ENCODE measurements at regions not wholly inside any gene's neighbourhood (a gene's known extent, or its start where the extent isn't known, plus 50 kb on each side); places are given as distances from the start of the nearest gene placed in this dataset.
"Not testable (repeated sequence)": the region's sequence is repeated elsewhere in the genome, so short reads cannot be mapped to it uniquely, and the experiment has no call there.

- H3K9me3 ChIP-seq (ENCODE audit: control extremely low read depth in 1 of 5, control insufficient read depth in 4 of 5, insufficient read depth in 2 of 5, low read depth in 1 of 5, low read length in 4 of 5); H3K27me3 ChIP-seq (replicated peaks in 2 of 5; ENCODE audit: control insufficient read depth in 4 of 5, insufficient read depth in 5 of 5, low read length in 4 of 5); H3K27ac ChIP-seq (ENCODE audit: insufficient read depth in 1 of 2, low read depth in 1 of 2, low read length in 2 of 2, poor library complexity in 1 of 2, severe bottlenecking in 2 of 2); H3K36me3 ChIP-seq (ENCODE audit: control insufficient read depth in 4 of 4, insufficient read depth in 4 of 4, low read length in 3 of 4); POLR2A ChIA-PET; H3K4me3 ChIP-seq (ENCODE audit: control insufficient read depth in 1 of 7, extremely low read depth in 1 of 7, insufficient read depth in 4 of 7, low read depth in 2 of 7, low read length in 6 of 7); DNase-seq; CTCF ChIA-PET; H3K4me1 ChIP-seq (ENCODE audit: control extremely low read depth in 1 of 4, control insufficient read depth in 4 of 4, insufficient read depth in 4 of 4, low read length in 3 of 4): not testable (repeated sequence)
- 96% methylated on average over 14 of the region's 16 CpGs for WGBS (ENCODE audit: insufficient coverage)
These were observed 196.8 kb downstream of the BANP start for GRCh38 chr16:88148078-88148477.

DNA sequence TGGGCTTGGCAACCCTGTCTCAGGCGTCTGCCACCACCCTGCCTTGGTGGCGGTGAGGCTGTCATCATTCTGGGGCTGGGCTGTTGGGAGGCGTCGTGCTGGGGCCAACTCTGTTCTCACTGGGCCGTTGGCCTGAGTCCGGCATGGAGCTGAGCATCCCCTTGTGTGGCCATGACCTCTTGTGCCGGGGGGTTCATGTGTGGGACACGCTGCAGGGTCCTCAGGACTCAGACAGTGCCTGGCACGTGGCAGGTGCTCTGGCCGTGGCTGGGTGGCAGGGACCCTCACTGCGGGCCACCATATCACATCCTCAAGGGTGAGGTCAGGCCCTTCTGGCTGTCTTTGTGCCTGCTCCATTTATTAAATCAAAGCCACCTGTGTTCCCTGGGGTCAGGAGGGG is 197.4 kb downstream of the BANP start:
- H3K9me3 ChIP-seq (ENCODE audit: control extremely low read depth in 1 of 5, control insufficient read depth in 4 of 5, insufficient read depth in 2 of 5, low read depth in 1 of 5, low read length in 4 of 5); H3K4me3 ChIP-seq (ENCODE audit: control insufficient read depth in 1 of 7, extremely low read depth in 1 of 7, insufficient read depth in 4 of 7, low read depth in 2 of 7, low read length in 6 of 7); H3K27me3 ChIP-seq (replicated peaks in 2 of 5; ENCODE audit: control insufficient read depth in 4 of 5, insufficient read depth in 5 of 5, low read length in 4 of 5); POLR2A ChIA-PET; CTCF ChIA-PET; H3K36me3 ChIP-seq (ENCODE audit: control insufficient read depth in 4 of 4, insufficient read depth in 4 of 4, low read length in 3 of 4); H3K27ac ChIP-seq (ENCODE audit: insufficient read depth in 1 of 2, low read depth in 1 of 2, low read length in 2 of 2, poor library complexity in 1 of 2, severe bottlenecking in 2 of 2); DNase-seq; H3K4me1 ChIP-seq (ENCODE audit: control extremely low read depth in 1 of 4, control insufficient read depth in 4 of 4, insufficient read depth in 4 of 4, low read length in 3 of 4): not testable (repeated sequence)
- WGBS (ENCODE audit: insufficient coverage): 94% methylated on average over 11 of the region's 11 CpGs

- H3K4me1 ChIP-seq (ENCODE audit: control extremely low read depth in 1 of 4, control insufficient read depth in 4 of 4, insufficient read depth in 4 of 4, low read length in 3 of 4); H3K27ac ChIP-seq (ENCODE audit: insufficient read depth in 1 of 2, low read depth in 1 of 2, low read length in 2 of 2, poor library complexity in 1 of 2, severe bottlenecking in 2 of 2); POLR2A ChIA-PET; H3K4me3 ChIP-seq (ENCODE audit: control insufficient read depth in 1 of 7, extremely low read depth in 1 of 7, insufficient read depth in 4 of 7, low read depth in 2 of 7, low read length in 6 of 7); DNase-seq; H3K9me3 ChIP-seq (ENCODE audit: control extremely low read depth in 1 of 5, control insufficient read depth in 4 of 5, insufficient read depth in 2 of 5, low read depth in 1 of 5, low read length in 4 of 5); H3K36me3 ChIP-seq (ENCODE audit: control insufficient read depth in 4 of 4, insufficient read depth in 4 of 4, low read length in 3 of 4); CTCF ChIA-PET; H3K27me3 ChIP-seq (replicated peaks in 2 of 5; ENCODE audit: control insufficient read depth in 4 of 5, insufficient read depth in 5 of 5, low read length in 4 of 5): not testable (repeated sequence)
- WGBS (ENCODE audit: insufficient coverage): 96% methylated on average over 5 of the region's 14 CpGs
These were observed 197.9 kb downstream of the BANP start for GRCh38 chr16:88149158-88149603.

- H3K4me3 ChIP-seq (ENCODE audit: control insufficient read depth in 1 of 7, extremely low read depth in 1 of 7, insufficient read depth in 4 of 7, low read depth in 2 of 7, low read length in 6 of 7); H3K9me3 ChIP-seq (ENCODE audit: control extremely low read depth in 1 of 5, control insufficient read depth in 4 of 5, insufficient read depth in 2 of 5, low read depth in 1 of 5, low read length in 4 of 5); H3K27me3 ChIP-seq (replicated peaks in 2 of 5; ENCODE audit: control insufficient read depth in 4 of 5, insufficient read depth in 5 of 5, low read length in 4 of 5); POLR2A ChIA-PET; DNase-seq; H3K27ac ChIP-seq (ENCODE audit: insufficient read depth in 1 of 2, low read depth in 1 of 2, low read length in 2 of 2, poor library complexity in 1 of 2, severe bottlenecking in 2 of 2); H3K36me3 ChIP-seq (ENCODE audit: control insufficient read depth in 4 of 4, insufficient read depth in 4 of 4, low read length in 3 of 4); CTCF ChIA-PET; H3K4me1 ChIP-seq (ENCODE audit: control extremely low read depth in 1 of 4, control insufficient read depth in 4 of 4, insufficient read depth in 4 of 4, low read length in 3 of 4): not testable (repeated sequence)
- 96% methylated on average over 3 of the region's 3 CpGs for WGBS (ENCODE audit: insufficient coverage)
These were observed 198.4 kb downstream of the BANP start for GRCh38 chr16:88149663-88150062.

DNA sequence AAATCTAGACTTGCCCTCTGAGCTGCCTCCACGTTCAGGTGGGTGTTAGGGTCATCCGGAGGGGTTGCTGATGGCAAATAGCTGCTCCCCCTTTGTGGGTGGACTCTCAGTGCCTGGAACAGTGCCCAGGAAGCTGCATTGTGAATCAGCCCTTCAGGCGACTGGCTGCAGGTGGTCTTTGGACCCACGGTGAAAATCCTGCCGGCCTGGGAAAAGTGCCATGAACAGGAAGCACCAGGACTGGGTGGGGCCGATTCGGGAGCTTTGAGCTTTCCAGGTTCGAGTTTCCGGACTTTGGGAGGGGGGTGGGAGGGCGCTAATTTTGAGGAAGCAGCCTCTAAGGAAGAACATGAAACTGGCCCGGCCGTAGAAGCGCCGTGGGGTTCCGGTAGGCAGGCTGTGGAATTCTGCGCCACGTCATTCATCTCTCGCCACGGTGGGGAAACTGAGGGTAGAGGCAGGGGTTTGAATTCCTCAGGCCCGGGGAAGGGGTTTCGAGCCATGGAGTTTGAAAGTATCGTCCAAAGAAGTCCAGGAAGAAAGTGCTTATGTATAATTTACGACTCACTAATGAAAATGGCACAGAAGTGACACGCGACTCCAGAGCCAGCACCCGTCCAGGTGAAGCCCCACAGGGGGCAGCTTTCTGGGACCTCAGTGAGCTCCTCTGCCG is 199.4 kb downstream of the BANP start:
- DNase-seq; H3K27me3 ChIP-seq (replicated peaks in 2 of 5; ENCODE audit: control insufficient read depth in 4 of 5, insufficient read depth in 5 of 5, low read length in 4 of 5); H3K9me3 ChIP-seq (ENCODE audit: control extremely low read depth in 1 of 5, control insufficient read depth in 4 of 5, insufficient read depth in 2 of 5, low read depth in 1 of 5, low read length in 4 of 5); H3K4me3 ChIP-seq (ENCODE audit: control insufficient read depth in 1 of 7, extremely low read depth in 1 of 7, insufficient read depth in 4 of 7, low read depth in 2 of 7, low read length in 6 of 7); H3K36me3 ChIP-seq (ENCODE audit: control insufficient read depth in 4 of 4, insufficient read depth in 4 of 4, low read length in 3 of 4); H3K4me1 ChIP-seq (ENCODE audit: control extremely low read depth in 1 of 4, control insufficient read depth in 4 of 4, insufficient read depth in 4 of 4, low read length in 3 of 4); CTCF ChIA-PET; H3K27ac ChIP-seq (ENCODE audit: insufficient read depth in 1 of 2, low read depth in 1 of 2, low read length in 2 of 2, poor library complexity in 1 of 2, severe bottlenecking in 2 of 2); POLR2A ChIA-PET: not testable (repeated sequence)
- WGBS (ENCODE audit: insufficient coverage): 59% methylated on average over 18 of the region's 27 CpGs

- 68% methylated on average over 13 of the region's 25 CpGs for WGBS (ENCODE audit: insufficient coverage)
- H3K27ac ChIP-seq (ENCODE audit: insufficient read depth in 1 of 2, low read depth in 1 of 2, low read length in 2 of 2, poor library complexity in 1 of 2, severe bottlenecking in 2 of 2); H3K27me3 ChIP-seq (replicated peaks in 2 of 5; ENCODE audit: control insufficient read depth in 4 of 5, insufficient read depth in 5 of 5, low read length in 4 of 5); POLR2A ChIA-PET; H3K4me1 ChIP-seq (ENCODE audit: control extremely low read depth in 1 of 4, control insufficient read depth in 4 of 4, insufficient read depth in 4 of 4, low read length in 3 of 4); H3K36me3 ChIP-seq (ENCODE audit: control insufficient read depth in 4 of 4, insufficient read depth in 4 of 4, low read length in 3 of 4); DNase-seq; H3K9me3 ChIP-seq (ENCODE audit: control extremely low read depth in 1 of 5, control insufficient read depth in 4 of 5, insufficient read depth in 2 of 5, low read depth in 1 of 5, low read length in 4 of 5); H3K4me3 ChIP-seq (ENCODE audit: control insufficient read depth in 1 of 7, extremely low read depth in 1 of 7, insufficient read depth in 4 of 7, low read depth in 2 of 7, low read length in 6 of 7); CTCF ChIA-PET: not testable (repeated sequence)
These were observed 199.9 kb downstream of the BANP start for GRCh38 chr16:88151129-88151499.

DNA sequence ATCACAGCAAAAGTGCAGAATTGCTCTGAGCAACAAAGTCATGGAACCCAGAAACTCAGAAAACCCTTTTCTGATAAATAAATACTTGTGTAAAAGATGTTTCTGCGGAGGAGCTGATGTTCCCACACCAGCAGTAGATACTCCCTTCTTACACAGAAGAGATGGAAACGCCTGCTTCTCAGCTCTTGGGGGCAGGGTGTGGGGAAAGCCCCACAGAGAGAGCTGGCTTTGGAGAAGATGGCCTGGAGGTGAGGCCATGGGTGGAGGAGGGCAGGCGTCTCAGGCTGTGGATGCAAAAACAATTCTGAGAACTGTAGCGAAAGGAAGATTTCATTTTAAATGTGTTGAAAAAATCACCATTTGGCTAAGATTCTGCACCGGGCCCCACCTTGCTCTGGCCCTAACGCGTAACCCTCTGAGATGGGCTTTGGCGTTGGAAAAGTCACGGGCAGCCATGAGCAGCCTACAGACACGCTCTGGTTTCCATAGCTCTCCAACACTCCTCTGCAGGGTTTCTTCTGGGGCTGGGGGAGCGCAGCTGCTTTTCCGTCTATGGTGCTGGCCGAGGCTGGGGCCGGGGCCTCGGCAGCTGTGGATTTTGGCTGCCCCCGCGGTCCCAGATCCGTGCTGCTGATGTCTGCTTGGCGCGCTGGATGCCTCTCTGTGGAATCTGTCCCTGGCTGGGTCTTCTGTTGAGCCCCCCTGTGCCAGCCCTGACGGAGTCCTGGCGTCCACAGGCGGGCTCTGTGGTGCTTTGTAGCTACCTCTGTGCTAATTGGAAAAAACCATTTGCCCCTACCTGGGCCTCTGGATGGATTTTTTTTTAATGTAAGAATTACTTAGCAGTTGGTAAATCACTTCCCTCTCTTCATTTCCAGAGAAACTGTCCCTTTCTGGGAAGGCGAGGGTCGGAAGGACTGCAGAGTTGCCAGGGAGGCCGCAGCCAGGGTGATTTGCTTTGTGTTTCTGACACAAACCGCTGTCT is 200.9 kb downstream of the BANP start:
- POLR2A ChIA-PET, CTCF ChIA-PET, DNase-seq: not testable (repeated sequence)

More for the DNA sequence above, 200.9 kb downstream of the BANP start:
- H3K36me3 ChIP-seq (ENCODE audit: control insufficient read depth in 4 of 4, insufficient read depth in 4 of 4, low read length in 3 of 4); H3K4me1 ChIP-seq (ENCODE audit: control extremely low read depth in 1 of 4, control insufficient read depth in 4 of 4, insufficient read depth in 4 of 4, low read length in 3 of 4); H3K27ac ChIP-seq (ENCODE audit: insufficient read depth in 1 of 2, low read depth in 1 of 2, low read length in 2 of 2, poor library complexity in 1 of 2, severe bottlenecking in 2 of 2); H3K27me3 ChIP-seq (replicated peaks in 2 of 5; ENCODE audit: control insufficient read depth in 4 of 5, insufficient read depth in 5 of 5, low read length in 4 of 5); H3K4me3 ChIP-seq (ENCODE audit: control insufficient read depth in 1 of 7, extremely low read depth in 1 of 7, insufficient read depth in 4 of 7, low read depth in 2 of 7, low read length in 6 of 7); H3K9me3 ChIP-seq (ENCODE audit: control extremely low read depth in 1 of 5, control insufficient read depth in 4 of 5, insufficient read depth in 2 of 5, low read depth in 1 of 5, low read length in 4 of 5): not testable (repeated sequence)
- 96% methylated on average over 20 of the region's 27 CpGs for WGBS (ENCODE audit: insufficient coverage)

Data from common myeloid progenitor, CD34-positive (primary cell).